ENCODE measurements at regions not wholly inside any gene's neighbourhood (a gene's known extent, or its start where the extent isn't known, plus 50 kb on each side); places are given as distances from the start of the nearest gene placed in this dataset.

DNA sequence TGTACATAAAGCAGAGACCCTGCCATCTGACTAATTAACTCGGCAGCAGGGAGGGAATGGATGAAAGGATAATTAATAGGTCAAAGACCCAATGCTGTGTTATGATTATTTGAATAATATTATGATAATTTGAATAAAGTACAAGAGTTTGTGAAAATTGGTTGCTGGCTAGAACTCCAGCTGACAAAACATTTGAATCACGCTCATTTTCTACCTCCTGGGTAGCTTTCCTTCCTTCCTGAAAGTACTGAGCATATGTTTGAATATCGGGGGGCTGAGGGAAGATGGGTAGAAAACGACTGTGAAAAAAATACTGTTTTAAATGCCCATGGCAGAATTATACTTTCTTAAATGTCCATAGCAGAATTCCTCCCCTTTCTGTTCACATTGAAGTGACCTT lies 243.6 kb upstream of the RBMS1 start (continued):
- TF ChIP-seq, protein P1, sequence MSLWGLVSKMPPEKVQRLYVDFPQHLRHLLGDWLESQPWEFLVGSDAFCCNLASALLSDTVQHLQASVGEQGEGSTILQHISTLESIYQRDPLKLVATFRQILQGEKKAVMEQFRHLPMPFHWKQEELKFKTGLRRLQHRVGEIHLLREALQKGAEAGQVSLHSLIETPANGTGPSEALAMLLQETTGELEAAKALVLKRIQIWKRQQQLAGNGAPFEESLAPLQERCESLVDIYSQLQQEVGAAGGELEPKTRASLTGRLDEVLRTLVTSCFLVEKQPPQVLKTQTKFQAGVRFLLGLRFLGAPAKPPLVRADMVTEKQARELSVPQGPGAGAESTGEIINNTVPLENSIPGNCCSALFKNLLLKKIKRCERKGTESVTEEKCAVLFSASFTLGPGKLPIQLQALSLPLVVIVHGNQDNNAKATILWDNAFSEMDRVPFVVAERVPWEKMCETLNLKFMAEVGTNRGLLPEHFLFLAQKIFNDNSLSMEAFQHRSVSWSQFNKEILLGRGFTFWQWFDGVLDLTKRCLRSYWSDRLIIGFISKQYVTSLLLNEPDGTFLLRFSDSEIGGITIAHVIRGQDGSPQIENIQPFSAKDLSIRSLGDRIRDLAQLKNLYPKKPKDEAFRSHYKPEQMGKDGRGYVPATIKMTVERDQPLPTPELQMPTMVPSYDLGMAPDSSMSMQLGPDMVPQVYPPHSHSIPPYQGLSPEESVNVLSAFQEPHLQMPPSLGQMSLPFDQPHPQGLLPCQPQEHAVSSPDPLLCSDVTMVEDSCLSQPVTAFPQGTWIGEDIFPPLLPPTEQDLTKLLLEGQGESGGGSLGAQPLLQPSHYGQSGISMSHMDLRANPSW (CRISPR knock-in tag; conservative IDR thresholded peaks at IDR 0.05; ENCODE audit: low read depth): no peak
- TF ChIP-seq, protein P2, sequence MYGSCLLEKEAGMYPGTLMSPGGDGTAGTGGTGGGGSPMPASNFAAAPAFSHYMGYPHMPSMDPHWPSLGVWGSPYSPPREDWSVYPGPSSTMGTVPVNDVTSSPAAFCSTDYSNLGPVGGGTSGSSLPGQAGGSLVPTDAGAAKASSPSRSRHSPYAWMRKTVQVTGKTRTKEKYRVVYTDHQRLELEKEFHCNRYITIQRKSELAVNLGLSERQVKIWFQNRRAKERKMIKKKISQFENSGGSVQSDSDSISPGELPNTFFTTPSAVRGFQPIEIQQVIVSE (CRISPR knock-in tag; IDR thresholded peaks at IDR 0.05; ENCODE audit: borderline replicate concordance): no peak

DNA sequence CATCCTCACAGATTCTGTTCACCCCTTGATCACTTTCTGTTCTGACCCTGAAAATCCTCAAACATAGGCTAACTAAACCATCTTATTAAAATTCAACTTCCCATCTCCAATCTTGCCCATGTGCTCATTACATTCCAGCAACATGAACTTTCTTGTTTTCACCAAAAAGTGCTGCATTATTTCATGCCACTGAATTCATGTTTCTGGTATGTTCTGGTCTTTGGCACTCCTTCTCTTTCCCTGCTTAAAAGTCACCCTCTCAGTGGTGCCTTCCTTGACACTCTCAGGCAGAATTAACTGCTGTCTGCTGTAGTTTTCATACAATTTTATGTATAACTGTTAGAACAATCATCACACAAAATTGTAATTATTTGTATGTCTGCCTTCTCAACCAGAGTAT lies 247.7 kb upstream of the RBMS1 start:
- peaks cover 7% of the 10 kb centered on the region for H3K4me1 Mint-ChIP-seq
- no peak for DNase-seq (ENCODE audit: low spot score)
- no peaks in the 10 kb centered on the region for H3K9me3 Mint-ChIP-seq
- TF ChIP-seq ZNF219 (CRISPR knock-in tag; IDR thresholded peaks at IDR 0.05; ENCODE audit: borderline replicate concordance) (no peak), OVOL2 (CRISPR knock-in tag; IDR thresholded peaks at IDR 0.05; ENCODE audit: borderline replicate concordance) (no peak), ZNF121 (CRISPR knock-in tag; IDR thresholded peaks at IDR 0.05) (no peak), CREM (CRISPR knock-in tag; IDR thresholded peaks at IDR 0.05) (no peak), NFYB (CRISPR knock-in tag; conservative IDR thresholded peaks at IDR 0.05; ENCODE audit: low read depth) (no peak), TP53 (CRISPR knock-in tag; IDR thresholded peaks at IDR 0.05) (no peak), MXD4 (CRISPR knock-in tag; IDR thresholded peaks at IDR 0.05; ENCODE audit: borderline replicate concordance) (no peak), RORB (CRISPR knock-in tag; IDR thresholded peaks at IDR 0.05) (no peak), TEAD4 (CRISPR knock-in tag; IDR thresholded peaks at IDR 0.05) (no peak), JAZF1 (CRISPR knock-in tag; IDR thresholded peaks at IDR 0.05) (no peak)
- TF ChIP-seq, protein P1 (CRISPR knock-in tag; conservative IDR thresholded peaks at IDR 0.05; ENCODE audit: low read depth): no peak
- TF ChIP-seq, protein P3, sequence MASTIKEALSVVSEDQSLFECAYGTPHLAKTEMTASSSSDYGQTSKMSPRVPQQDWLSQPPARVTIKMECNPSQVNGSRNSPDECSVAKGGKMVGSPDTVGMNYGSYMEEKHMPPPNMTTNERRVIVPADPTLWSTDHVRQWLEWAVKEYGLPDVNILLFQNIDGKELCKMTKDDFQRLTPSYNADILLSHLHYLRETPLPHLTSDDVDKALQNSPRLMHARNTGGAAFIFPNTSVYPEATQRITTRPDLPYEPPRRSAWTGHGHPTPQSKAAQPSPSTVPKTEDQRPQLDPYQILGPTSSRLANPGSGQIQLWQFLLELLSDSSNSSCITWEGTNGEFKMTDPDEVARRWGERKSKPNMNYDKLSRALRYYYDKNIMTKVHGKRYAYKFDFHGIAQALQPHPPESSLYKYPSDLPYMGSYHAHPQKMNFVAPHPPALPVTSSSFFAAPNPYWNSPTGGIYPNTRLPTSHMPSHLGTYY (CRISPR knock-in tag; IDR thresholded peaks at IDR 0.05): no peak
- H3K27me3 Mint-ChIP-seq (ENCODE audit: low read depth): no peaks in the 10 kb centered on the region
- H3K27ac Mint-ChIP-seq: no peak overlapping the region
- H3K4me3 Mint-ChIP-seq: no peak overlapping the region
- ChIA-PET POLR2A (no interaction called here), CTCF (no interaction called here)
- no peak for ATAC-seq
- no peaks in the 10 kb centered on the region for H3K36me3 Mint-ChIP-seq

DNA sequence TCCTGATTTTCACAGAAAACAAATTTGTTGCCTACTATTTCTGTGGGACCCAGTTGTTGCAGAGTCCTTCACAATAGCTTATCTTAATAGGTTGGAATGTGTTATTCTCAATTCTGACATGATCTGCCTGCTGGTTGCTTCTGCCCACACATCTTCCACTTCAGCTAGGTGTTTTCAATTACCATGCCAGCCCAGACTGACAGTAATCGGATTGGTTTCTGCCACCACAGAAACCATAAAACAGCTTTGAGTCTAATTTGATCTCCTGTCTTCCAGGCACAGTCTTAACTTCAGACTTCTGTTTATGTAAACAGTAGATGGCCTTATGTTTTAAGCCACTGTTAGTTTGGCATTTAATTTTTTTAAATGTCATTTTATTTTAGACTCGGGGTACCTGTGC lies 248.2 kb upstream of the RBMS1 start:
- DNase-seq (ENCODE audit: low spot score) (no peak), ATAC-seq (no peak)
- Mint-ChIP-seq H3K9me3 (no peaks in the 10 kb centered on the region), H3K36me3 (no peaks in the 10 kb centered on the region), H3K27ac (no peak overlapping the region), H3K4me3 (no peak overlapping the region), H3K4me1 (peaks cover 2% of the 10 kb centered on the region), H3K27me3 (ENCODE audit: low read depth) (no peaks in the 10 kb centered on the region)
- CTCF ChIA-PET: no interaction called here
- POLR2A ChIA-PET: no interaction called here
- TF ChIP-seq, protein P3 (CRISPR knock-in tag; IDR thresholded peaks at IDR 0.05): no peak
- TF ChIP-seq, protein P4, sequence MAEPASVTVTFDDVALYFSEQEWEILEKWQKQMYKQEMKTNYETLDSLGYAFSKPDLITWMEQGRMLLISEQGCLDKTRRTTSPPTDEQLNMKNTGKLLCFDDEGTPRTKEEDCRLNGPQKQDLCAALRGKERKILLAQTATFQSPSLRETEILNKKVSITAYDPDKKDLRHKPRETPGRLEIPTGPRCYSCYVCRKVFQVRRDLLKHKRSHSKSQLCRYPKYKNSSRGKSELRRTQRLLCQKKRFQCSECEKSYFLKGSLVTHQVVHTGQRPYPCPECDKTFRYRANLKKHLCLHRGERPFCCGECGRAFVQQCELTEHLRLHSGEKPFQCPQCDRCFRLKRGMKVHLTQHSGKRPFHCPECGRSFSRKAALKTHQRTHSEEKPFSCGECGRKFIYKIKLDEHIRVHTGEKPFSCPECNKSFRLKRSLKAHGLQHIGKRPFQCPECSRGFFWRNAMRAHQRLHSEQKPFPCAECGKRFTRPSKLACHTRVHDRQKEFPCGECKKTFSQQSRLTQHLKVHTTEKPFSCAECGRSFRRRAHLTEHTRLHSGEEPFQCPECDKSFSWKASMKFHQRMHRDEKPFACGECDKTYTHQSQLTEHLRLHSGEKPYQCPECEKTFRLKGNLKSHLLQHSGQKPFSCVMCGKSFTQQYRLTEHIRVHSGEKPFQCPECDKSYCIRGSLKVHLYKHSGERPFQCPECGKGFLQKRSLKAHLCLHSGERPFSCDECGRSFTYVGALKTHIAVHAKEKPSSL (CRISPR knock-in tag; conservative IDR thresholded peaks at IDR 0.05): no peak
- TF ChIP-seq HMGA2 (CRISPR knock-in tag; IDR thresholded peaks at IDR 0.05) (no peak), GABPB1 (CRISPR knock-in tag; IDR thresholded peaks at IDR 0.05) (no peak)
- TF ChIP-seq, protein P5, sequence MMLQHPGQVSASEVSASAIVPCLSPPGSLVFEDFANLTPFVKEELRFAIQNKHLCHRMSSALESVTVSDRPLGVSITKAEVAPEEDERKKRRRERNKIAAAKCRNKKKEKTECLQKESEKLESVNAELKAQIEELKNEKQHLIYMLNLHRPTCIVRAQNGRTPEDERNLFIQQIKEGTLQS (CRISPR knock-in tag; conservative IDR thresholded peaks at IDR 0.05): no peak
- TF ChIP-seq, protein P1 (CRISPR knock-in tag; conservative IDR thresholded peaks at IDR 0.05; ENCODE audit: low read depth): no peak
